Skin epidermis (tissue), 12 donors: ENCODE measurements at regions not wholly inside any gene's neighbourhood (a gene's known extent, or its start where the extent isn't known, plus 50 kb on each side); places are given as distances from the start of the nearest gene placed in this dataset.

ENCODE experiments used
- H3K27ac ChIP-seq, 21 experiments: fragments of 200-600 bp; sonication (generic) in 11 of 21; one replicate each; pipeline ENCODE4 v1.5.0; 2020; ENCODE audit warnings: mild to moderate bottlenecking in 3 of 21, inconsistent platforms in 2 of 21, moderate library complexity in 2 of 21
- H3K4me3 ChIP-seq, 7 experiments: fragments of 200-600 bp; sonication (generic) in 2 of 7; one replicate each; pipeline ENCODE4 v1.5.0; 2020; ENCODE audit warnings: inconsistent platforms in 2 of 7, mild to moderate bottlenecking in 2 of 7, moderate library complexity in 1 of 7

DNA sequence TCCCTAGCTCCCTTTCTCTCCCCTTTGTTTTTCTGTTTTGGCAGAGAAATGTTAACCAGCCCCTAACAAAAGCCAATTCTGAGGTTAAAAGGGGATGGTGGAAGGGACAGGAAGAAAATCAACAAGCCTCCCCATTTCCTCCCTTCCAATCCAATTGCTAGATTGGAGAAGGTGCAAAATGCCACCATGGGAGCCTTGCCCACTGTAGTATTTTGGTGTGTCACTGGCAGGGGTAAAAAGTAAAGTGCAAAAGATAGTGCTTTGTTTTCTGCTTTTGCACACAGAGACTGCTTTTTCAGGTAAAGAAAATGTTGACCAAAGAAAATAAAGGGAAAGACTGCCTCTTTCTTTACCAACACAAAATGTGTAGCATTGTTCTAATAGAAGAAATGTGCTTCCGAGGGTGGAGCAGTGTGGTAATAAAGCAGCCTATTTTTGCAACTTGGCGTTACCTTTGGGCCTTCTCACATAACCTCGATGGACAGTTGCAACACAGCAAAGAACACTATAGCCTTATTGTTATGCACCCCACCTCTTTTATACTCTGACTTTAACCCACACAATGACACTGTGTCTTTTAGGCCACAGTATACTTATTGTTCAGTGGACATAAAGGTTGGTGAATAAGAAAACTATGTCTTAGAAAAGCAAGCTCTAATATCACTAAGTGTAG, 861.8 kb downstream of the BCL11A start:
- H3K27ac ChIP-seq = no peak overlapping the region
- no peak overlapping the region for H3K4me3 ChIP-seq

DNA sequence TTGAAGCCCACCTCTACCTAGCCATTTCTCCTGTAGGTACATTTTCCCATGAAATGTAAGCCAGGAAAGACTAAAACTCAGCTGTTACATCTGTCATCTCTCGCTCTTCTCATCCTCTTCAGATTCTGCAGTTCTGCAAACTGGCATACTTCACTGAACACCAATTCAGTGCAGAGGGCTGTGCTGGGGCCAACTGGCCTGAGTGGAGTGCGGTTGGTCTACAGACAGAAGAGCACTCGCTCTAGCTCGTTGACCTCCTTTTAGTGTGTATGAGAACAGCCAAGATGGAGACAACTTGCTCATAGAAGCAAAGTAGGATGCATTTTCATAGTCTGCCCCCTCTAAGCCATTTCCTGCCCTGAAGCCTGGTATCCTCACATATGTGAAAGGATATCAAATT, 862.6 kb downstream of the BCL11A start:
- no peak overlapping the region for H3K27ac ChIP-seq
- H3K4me3 ChIP-seq = no peak overlapping the region

DNA sequence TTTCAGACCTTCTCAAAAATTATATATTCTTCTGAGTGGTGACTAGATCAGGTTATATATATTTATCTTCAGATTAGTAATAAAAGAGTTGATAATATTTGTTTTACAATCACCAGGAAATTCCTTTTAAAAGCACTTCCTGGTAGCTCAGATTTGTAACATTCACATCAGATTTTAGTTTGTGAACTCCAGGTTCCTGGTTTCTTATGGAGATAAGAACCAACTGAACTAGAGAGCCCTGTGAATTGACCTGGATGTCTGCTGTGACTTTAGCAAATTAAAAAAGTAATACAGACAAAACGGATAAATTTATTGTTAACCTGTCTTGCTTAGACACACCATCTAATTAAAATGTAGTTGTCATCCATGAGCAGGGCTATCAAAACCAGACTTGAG, 868.7 kb downstream of the BCL11A start:
- Histone ChIP-seq H3K27ac (no peak overlapping the region), H3K4me3 (no peak overlapping the region)

DNA sequence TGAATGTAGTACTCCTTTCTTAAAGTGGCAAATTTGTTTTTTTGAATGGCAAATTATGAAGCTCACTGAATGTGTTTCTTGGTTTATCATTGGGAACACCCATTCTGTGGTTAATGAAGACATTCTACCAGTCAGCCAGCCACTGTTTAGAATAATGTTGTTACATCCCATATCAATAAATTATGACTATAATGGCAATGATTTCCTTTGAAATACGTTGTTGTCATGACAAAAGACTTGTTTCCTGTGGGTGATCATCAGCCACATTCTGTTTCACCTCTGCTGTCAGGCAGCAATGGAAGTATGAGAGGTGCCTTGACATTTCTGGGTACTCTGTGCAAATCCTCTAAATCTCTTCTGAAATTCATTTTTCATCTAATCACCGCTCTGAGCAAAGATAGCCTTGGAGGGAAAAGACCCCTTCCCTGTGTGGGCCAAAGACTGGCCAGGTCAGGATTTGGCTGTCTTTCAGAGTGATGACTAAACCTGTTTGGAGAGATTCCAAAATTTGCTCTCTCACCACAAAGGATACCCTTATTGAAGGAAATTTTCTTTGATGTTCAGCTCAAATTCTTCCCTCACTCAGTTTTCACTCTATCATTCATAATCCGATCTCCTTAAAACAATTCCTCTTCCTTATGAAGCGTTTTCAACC, 869.2 kb downstream of the BCL11A start:
- Histone ChIP-seq H3K4me3 (no peak overlapping the region), H3K27ac (no peak overlapping the region)

DNA sequence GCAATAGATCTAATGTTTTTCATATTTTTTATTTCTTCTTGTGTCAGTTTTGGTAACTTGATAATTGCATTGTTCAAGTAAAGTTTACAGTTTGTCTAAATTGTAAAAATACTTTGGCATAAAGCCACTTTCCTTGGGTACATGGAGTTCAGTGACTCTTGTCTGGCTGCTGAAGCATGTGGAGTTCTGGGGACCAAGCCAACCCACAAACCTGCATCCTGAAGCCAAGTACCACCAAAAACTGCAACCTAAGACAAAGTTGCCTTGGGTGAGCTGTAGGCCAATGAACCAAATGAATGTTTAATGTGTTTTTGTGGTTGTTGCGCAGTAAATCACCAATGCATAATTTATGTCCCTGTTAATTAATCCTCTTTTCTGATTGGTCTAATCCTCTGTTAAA, 872.6 kb downstream of the BCL11A start:
- no peak overlapping the region for H3K4me3 ChIP-seq
- H3K27ac ChIP-seq = no peak overlapping the region

DNA sequence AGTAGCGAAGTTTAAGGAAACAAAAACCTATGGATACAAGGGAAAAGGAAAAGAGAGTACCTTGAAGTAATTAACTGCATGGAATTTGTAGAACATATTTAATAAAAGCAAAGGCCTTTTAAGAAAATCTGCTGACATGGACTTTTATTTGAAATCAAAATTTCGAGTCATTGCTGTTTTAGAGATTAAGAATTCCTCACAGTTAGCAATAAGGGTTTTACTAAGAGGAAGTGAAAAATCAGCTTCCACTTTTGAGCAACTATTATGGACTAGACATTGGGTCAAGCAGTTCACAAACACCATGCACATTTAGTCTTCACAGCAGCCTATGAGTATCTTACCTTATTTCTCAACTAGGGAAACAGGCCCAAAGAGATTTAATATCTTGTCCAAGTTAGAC, 876.3 kb downstream of the BCL11A start:
- Histone ChIP-seq H3K4me3 (no peak overlapping the region), H3K27ac (no peak overlapping the region)

DNA sequence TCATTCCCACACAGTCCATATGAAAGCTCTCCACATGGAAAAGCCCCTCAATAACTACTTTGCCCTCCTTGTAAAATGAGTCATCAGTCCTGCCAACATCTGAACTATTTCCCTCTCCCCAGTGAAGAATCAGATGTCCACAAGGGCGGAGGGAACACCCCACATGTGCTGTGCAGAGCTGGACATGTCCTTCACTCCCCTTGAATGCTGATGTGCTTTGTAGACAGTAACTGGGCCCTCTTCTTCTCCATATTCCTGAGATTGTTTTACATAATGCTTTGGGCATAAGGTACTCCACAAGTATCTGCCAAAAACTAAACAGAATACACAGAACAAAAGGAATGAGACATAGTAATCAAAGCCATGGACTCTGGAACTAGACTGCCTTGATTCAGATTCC, 879.4 kb downstream of the BCL11A start:
- Histone ChIP-seq H3K4me3 (no peak overlapping the region), H3K27ac (no peak overlapping the region)

DNA sequence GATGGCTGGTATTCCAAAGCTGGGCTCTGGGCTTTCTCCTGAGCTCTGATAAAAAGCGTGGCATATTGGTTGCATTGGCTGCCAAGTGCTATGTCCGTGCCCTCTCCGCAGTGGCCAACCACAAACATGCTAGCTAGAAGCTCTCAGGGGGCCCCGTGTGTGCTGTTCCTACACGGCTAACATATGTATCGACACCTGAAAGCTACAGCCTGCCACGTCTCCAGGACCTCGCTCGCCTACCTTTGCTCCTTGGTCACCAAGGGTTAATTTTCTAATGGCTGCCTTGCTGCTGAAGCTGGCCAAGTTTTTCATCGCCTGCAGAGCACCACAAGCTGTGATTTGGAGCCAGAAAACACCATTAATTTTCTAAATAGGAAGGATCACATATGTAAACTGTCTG, 888.4 kb downstream of the BCL11A start:
- Histone ChIP-seq H3K4me3 (no peak overlapping the region), H3K27ac (no peak overlapping the region)

DNA sequence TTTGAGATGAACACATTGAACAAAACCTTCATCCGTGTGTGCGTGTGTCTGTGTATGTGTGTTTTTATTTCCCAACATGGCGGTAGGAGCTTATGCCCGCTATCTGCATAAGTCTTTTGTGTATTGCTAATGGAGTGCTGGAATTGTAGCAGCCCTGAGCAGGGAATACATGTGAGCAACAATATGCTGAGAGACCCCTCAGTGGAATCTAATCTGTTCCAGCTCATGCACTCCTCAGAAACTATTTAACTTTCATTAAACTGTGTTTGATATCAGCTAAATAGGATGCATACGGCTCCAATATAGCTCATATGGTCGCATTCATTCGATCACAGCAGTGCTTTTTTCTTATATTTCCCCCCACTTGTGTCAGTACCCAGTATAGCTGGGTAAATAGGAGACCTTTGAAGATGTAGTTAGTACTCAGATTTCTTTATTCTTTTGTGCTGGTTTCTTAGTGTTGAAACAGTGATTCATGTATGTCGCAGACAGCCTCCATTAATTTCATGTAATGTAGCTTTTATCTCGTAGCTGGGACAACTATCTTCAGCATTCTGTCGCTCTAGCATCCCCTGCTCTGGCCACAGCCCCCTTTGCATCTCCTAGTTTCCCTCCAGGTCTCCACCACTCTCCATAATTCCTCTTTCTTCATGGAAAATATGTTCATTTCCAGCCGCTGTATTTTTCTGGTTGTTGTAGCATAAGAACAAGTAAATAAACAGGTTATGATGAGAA, 891.2 kb downstream of the BCL11A start:
- no peak overlapping the region for H3K4me3 ChIP-seq
- no peak overlapping the region for H3K27ac ChIP-seq

DNA sequence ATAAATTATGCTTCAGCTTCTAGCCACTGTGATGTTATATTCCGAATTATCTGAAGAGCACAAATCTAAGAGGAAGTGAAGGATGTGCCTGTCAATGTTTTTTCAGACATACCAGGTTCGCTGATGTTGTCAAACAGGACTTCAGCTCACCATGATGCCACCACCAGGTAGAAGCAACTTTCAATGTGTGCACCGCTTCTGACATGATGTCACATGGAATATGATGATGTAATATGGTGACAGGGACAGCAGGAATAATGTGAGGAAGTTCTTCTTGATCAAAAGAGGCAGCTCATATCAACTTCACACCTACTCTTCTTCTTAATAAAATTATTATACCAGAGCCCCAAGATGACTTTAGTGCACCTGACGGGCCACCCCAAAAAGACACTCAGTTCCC, 893.2 kb downstream of the BCL11A start:
- Histone ChIP-seq H3K27ac (no peak overlapping the region), H3K4me3 (no peak overlapping the region)

DNA sequence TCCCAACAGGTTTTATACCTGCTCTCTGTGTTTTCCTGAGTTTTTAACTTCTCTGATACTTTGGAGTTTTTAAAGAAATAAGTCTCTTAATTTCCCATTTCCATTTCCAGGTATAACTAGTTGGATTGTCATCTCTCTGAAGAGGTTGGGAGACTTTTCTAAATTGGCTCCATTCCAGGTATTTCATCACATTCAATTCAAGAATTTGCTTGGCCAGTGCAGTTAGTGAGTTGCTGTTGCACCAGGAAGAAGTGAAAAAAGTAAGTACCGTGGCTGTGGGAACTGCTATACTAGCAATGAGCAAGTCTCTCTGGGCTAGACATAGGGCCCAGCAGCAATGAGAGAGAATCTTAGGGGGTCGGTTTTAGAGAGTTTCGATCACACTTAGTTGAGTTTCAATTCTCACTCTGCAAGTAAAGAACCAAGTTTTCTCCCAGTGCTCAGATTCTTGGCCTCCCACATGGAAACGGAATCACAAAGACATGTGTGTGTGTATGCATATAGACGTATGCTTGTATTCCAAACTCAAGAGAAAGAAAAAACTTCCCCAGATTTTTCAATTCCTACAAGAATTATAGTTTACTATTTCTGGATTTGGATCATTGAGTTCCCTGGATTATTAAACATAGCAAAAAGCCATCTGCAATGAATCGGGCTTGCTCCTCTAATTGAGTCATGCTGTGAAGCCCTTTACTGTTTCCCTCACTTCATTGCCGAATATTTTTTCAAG, 894.4 kb downstream of the BCL11A start:
- Histone ChIP-seq H3K4me3 (no peak overlapping the region), H3K27ac (no peak overlapping the region)

DNA sequence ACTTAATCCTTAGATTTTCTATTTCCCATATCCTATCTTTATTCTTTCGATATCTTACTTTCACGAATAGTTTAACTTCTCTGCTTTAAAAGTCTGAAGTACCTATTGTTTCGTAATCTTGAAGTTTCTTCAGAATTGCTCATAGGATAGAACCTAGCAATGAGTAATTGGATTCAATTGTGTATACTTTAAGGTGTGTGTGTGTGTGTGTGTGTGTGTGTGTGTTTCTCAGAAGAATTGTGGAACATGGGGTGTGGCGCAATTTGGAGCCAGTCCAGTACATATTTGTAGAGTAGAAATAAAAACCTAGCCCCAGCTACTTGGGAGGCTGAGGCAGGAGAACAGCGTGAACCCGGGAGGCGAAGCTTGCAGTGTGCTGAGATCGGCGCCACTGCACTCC, 897.6 kb downstream of the BCL11A start:
- Histone ChIP-seq H3K4me3 (no peak overlapping the region), H3K27ac (no peak overlapping the region)

DNA sequence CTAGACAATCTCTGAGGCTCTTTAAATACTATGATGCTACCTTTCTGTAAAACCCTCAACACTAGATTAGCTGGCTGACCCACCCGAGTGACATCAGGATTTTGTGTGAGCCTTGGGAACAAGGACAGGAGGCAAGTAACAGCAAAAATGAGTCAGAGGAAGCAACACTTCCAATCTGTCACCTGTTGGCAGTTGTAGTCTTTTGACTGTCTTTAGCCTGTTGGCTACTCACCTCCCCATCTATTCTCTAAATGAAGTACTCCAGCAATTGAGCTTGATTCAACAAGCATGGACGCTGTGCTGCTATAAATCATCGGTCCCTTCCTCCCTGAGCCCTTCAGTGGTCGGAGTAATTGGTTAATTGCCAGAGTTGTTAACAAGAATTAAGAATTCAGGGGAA, 898.7 kb downstream of the BCL11A start:
- H3K4me3 ChIP-seq = no peak overlapping the region
- H3K27ac ChIP-seq = no peak overlapping the region

DNA sequence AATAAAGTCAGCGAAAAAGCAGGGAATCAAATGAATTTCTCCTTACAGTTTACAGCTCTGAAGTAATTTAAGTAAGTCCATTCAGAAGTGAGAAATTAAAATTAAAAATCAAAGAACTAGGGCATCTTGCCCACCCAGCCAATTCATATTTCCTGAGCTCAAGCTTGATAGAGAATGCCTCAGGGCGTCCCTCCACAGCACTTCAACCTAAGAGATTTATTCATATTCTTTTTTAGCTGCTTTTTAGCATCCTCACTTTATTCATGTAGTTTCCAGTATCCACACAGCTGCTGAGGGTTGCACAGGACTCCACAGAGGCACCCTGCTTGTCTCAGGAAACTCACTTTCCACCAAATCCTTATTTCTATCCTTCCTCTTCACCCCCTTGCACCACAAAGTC, 900.3 kb downstream of the BCL11A start:
- Histone ChIP-seq H3K4me3 (no peak overlapping the region), H3K27ac (no peak overlapping the region)

DNA sequence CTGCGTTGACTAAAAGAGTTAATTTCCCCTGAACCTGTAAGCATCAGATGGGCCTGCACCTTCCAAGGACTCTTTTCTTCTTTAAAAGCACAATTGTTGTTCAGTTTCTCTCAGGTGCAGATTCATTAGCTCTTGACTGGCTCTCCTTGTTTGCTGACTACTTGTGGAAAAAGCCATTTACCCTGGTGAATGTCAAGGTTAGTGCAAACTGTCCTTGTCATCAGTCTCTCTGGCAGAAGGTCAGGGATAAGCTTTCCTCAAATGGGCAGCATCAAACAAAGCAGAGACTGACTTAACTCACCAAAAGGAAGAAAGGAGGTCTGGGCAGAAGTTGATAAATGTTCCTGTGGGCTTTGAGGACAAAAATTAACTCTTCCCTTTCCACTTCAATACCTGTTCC, 922.7 kb downstream of the BCL11A start:
- H3K4me3 ChIP-seq = no peak overlapping the region

DNA sequence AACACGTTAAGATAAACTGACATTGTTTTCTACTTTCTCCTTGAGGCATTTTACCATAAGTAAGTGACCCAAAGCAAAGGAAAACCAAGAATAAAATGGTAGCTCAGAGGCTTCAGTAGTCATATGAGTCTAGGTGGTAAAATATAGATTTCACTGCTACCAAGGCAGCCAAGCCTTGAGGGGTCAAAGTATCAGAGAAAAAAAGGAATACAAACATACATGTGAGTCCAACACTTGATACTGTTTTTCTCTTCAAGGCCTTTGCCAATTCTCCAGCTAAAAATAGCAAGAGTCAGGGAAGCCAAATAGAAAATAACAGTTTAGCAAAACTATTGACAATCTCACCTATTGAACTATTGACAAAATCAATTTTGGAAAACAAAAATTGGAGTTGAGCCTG, 925.9 kb downstream of the BCL11A start:
- H3K27ac ChIP-seq = no peak overlapping the region
- no peak overlapping the region for H3K4me3 ChIP-seq

More for the DNA sequence above, 922.7 kb downstream of the BCL11A start:
- no peak overlapping the region for H3K27ac ChIP-seq

DNA sequence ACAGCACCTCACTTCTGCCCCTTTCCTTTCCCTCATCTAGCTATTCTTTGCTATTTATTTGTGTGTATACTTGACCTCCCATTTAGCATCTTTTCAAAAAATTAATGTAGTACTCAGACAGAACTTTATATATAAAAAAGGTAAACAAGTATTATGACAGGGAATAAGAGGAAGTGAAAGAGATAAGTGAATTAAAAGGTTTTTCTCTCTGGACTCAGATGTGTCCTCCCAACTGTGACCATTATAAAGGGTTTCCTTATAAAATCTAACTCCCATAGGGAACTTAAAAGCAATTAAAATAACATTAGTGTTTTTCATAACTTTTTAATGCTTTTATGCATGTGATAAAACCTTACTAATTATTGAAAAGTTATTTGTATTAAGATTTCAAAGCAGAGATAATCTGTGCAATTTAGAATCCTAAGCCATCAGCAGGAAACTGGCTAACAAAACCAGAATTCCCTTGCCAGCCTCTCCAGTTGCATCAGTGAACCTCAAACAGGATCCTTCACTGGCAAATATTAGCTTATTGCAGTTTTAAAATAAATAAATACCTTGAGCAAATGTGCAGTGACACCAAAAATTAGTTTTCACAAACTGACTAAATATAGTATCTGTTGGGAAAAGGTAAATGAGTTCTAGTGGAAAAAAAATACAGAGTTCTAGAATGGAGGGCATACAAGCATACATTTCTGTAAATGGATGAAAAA, 930.7 kb downstream of the BCL11A start:
- no peak overlapping the region for H3K27ac ChIP-seq
- H3K4me3 ChIP-seq = no peak overlapping the region

DNA sequence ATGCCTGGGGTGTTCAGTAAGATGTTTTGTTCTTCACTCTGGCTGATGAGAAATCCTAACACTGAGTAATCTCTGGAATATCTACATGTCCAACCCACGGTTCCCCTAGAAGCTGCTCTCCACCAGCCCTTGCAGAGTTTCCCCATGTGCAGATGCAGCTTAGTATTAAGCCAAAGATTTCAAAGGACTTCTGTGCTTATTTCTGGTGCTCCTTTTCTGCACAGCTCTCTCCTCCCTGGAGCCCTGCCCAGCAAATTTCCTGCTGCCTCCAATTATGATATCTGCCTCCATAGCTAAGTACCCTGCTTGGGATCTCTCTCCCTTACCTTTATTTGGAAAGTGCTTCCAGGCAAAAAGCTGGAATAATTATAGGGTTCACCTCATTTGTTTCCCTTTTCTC, 949.3 kb downstream of the BCL11A start:
- H3K4me3 ChIP-seq = no peak overlapping the region
- H3K27ac ChIP-seq = no peak overlapping the region

DNA sequence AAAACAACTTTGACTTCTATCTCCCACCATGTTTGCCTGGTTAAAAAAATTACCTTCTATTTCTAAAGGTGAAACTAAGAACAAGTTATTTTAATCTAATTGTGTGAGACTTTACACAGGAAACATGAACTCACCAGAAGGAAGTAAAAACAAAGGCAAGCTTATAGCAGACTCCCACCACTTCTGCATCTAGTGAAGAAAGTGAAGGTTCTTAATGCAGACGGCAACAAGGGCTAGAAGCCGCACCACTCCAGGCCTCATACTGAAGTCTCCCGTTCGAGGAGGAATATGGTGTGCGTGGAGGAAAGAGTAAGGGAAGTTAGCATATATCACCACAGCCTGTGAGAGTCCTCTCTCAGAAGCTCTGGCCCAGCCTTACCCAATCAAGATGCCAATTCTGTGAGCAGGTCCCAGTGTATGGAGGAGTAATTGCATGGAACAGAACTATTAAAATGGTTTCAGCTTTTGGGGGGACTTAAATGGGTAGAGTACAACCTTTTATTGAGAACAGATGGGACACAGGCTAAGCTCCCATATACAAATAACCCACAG, 958.7 kb downstream of the BCL11A start:
- Histone ChIP-seq H3K4me3 (no peak overlapping the region), H3K27ac (no peak overlapping the region)

DNA sequence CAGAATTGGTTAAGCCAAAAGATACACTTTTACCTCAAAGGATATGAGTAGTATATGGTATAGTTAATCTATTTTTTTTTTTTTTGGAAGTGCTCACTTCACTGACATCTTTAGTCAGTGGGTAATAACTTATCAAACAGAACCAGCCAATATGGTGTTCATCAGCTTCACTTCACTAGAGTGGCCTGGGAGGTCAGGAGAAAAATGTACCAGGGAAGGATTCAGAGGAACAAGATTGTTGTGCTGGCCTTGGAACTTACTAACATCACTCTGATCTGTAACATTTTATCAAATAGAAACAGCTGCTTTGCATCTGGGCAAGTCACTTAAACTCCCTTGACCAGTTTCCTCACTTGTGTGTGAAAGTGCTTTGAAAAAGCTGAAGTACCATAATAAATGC, 962.7 kb downstream of the BCL11A start:
- no peak overlapping the region for H3K4me3 ChIP-seq
- no peak overlapping the region for H3K27ac ChIP-seq
